HG02623 (cell line): ENCODE measurements at regions not wholly inside any gene's neighbourhood (a gene's known extent, or its start where the extent isn't known, plus 50 kb on each side); places are given as distances from the start of the nearest gene placed in this dataset.

Experiments used
- ATAC-seq: cut with Tn5 transposase; IDR thresholded peaks from one replicate; pipeline ENCODE4 v1.9.1; 2021; ENCODE audit warnings: moderate library complexity; ENCODE audit not compliant: unreplicated experiment

GRCh38 chr4:46594661-46595060 is 204.7 kb upstream of the GABRA2 start:
- no peak for ATAC-seq

- ATAC-seq: no peak
These were observed 196.6 kb upstream of the GABRA2 start for GRCh38 chr4:46586566-46586965.

GRCh38 chr4:46581677-46582076 is 191.7 kb upstream of the GABRA2 start:
- ATAC-seq: no peak

GRCh38 chr4:46554760-46555465 is 165.0 kb upstream of the GABRA2 start:
- ATAC-seq: no peak

- ATAC-seq: peak; percentile 79
These were observed 160.5 kb upstream of the GABRA2 start for GRCh38 chr4:46550471-46550870.

GRCh38 chr4:46549125-46549524 is 159.2 kb upstream of the GABRA2 start:
- no peak for ATAC-seq

GRCh38 chr4:46524751-46525150 is 134.8 kb upstream of the GABRA2 start:
- ATAC-seq: no peak

- ATAC-seq: no peak
These were observed 130.4 kb upstream of the GABRA2 start for GRCh38 chr4:46520361-46520760.

- ATAC-seq: no peak
These were observed 126.0 kb upstream of the GABRA2 start for GRCh38 chr4:46515940-46516339.

- ATAC-seq: no peak
These were observed 118.3 kb upstream of the GABRA2 start for GRCh38 chr4:46508216-46508615.

GRCh38 chr4:46506876-46507275 is 116.9 kb upstream of the GABRA2 start:
- no peak for ATAC-seq

GRCh38 chr4:46505131-46505530 is 115.2 kb upstream of the GABRA2 start:
- no peak for ATAC-seq

- no peak for ATAC-seq
These were observed 113.8 kb upstream of the GABRA2 start for GRCh38 chr4:46503739-46504138.

- no peak for ATAC-seq
These were observed 102.5 kb upstream of the GABRA2 start for GRCh38 chr4:46492394-46492793.

- no peak for ATAC-seq
These were observed 101.5 kb upstream of the GABRA2 start for GRCh38 chr4:46491455-46491854.

- no peak for ATAC-seq
These were observed 95.0 kb upstream of the GABRA2 start for GRCh38 chr4:46484881-46485280.

- no peak for ATAC-seq
These were observed 72.8 kb upstream of the GABRA2 start for GRCh38 chr4:46462733-46463132.

- no peak for ATAC-seq
These were observed 69.4 kb upstream of the GABRA2 start for GRCh38 chr4:46459308-46459707.

- ATAC-seq: no peak
These were observed 60.6 kb upstream of the GABRA2 start for GRCh38 chr4:46450556-46450955.

- ATAC-seq: no peak
These were observed 55.9 kb upstream of the GABRA2 start for GRCh38 chr4:46445710-46446314.

GRCh38 chr4:46444318-46445000 is 54.5 kb upstream of the GABRA2 start:
- no peak for ATAC-seq

- no peak for ATAC-seq
These were observed 53.0 kb upstream of the GABRA2 start for GRCh38 chr4:46442963-46443362.
